ENCODE measurements at regions not wholly inside any gene's neighbourhood (a gene's known extent, or its start where the extent isn't known, plus 50 kb on each side); places are given as distances from the start of the nearest gene placed in this dataset.

DNA sequence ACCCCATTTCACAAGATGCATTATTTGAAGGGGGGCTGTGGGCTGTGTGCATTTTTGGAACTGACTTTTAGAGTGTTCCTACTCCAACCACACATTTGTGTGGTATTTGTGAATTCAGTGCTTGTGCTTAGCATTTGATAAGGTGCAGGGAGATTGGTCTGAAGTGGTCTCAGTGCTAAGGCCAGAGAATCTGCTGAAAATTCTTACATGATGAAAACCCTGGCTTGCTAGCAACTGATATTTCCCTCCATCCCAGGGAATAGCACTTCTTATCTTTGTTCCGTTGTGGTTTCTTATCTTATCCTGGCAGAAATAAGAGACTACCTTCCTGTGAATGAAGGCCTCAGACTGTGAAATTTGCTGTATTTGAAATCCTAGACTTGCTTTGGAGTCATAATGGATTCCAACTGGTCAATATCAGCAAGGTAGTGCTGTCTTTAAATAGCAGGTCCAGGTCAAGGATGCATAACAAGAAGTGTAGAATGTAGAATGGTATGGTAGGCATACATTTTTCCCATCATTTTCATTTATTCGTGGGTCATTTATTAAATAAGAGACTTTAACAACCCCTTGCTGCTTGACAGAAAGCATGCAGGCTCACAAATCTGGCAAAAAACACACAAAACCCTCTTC, 986.9 kb downstream of the REEP3 start:
- Histone ChIP-seq H3K27me3 (ENCODE audit: low read depth, low read length) (no peaks in the 10 kb centered on the region), H2AFZ (ENCODE audit: low read depth, low read length) (no peak overlapping the region), H3K4me2 (ENCODE audit: low read length) (no peak overlapping the region), H3K9ac (ENCODE audit: low read length) (no peak overlapping the region), H3K27ac (ENCODE audit: low read length) (no peak overlapping the region), H3K36me3 (replicated peaks; ENCODE audit: low read depth, low read length) (no peaks in the 10 kb centered on the region), H3K79me2 (ENCODE audit: low read length) (no peaks in the 10 kb centered on the region), H3K9me3 (ENCODE audit: insufficient read depth, low read length) (no peaks in the 10 kb centered on the region), H4K20me1 (ENCODE audit: insufficient read depth, low read length) (no peaks in the 10 kb centered on the region), H3K4me3 (ENCODE audit: low read length) (no peak overlapping the region), H3K4me1 (ENCODE audit: low read length) (no peaks in the 10 kb centered on the region)
- no peak for TF ChIP-seq EZH2phosphoT487 (IDR thresholded peaks at IDR 0.05; ENCODE audit: low read depth)
- TF ChIP-seq, protein P1, sequence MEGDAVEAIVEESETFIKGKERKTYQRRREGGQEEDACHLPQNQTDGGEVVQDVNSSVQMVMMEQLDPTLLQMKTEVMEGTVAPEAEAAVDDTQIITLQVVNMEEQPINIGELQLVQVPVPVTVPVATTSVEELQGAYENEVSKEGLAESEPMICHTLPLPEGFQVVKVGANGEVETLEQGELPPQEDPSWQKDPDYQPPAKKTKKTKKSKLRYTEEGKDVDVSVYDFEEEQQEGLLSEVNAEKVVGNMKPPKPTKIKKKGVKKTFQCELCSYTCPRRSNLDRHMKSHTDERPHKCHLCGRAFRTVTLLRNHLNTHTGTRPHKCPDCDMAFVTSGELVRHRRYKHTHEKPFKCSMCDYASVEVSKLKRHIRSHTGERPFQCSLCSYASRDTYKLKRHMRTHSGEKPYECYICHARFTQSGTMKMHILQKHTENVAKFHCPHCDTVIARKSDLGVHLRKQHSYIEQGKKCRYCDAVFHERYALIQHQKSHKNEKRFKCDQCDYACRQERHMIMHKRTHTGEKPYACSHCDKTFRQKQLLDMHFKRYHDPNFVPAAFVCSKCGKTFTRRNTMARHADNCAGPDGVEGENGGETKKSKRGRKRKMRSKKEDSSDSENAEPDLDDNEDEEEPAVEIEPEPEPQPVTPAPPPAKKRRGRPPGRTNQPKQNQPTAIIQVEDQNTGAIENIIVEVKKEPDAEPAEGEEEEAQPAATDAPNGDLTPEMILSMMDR (IDR thresholded peaks at IDR 0.05; ENCODE audit: low read depth, low read length) = no peak

DNA sequence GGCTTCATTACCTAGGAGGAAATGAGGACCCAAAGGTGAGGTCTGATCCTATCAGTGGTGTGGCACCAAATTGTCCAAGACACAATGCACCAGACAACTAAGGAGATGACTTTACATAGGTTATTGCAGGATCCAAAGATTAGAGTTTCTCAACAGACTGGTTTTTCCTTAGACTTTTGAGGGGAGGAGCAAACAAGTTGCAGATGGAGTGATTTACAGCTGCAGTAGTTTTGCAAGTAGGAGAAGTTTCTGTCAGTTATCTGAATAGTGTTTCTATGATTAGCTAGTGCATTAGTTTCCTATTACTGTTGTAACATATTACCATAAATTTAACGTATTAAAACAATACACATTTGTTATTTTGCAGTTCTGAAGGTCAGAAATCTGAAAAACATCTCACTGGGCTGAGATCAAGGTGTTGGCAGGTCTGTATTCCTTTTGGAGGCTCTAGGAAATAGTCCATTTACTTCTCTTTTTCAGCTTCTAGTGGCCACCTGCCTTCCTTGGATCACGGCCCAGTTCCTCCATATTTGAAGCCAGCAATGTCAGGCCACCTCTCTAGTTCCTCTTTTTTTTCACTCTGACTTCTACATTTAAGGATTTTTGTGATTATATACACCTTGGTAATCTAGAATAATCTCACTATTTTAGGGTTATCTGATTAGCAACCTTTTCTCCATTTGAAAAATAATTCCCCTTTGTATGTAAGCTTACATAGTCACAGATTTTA, 994.9 kb downstream of the REEP3 start:
- Histone ChIP-seq H4K20me1 (ENCODE audit: insufficient read depth, low read length) (no peaks in the 10 kb centered on the region), H2AFZ (ENCODE audit: low read depth, low read length) (no peak overlapping the region), H3K4me1 (ENCODE audit: low read length) (no peaks in the 10 kb centered on the region), H3K27ac (ENCODE audit: low read length) (no peak overlapping the region), H3K27me3 (ENCODE audit: low read depth, low read length) (no peaks in the 10 kb centered on the region), H3K4me3 (ENCODE audit: low read length) (no peak overlapping the region), H3K4me2 (ENCODE audit: low read length) (no peak overlapping the region), H3K9ac (ENCODE audit: low read length) (no peak overlapping the region), H3K9me3 (ENCODE audit: insufficient read depth, low read length) (no peaks in the 10 kb centered on the region), H3K36me3 (replicated peaks; ENCODE audit: low read depth, low read length) (no peaks in the 10 kb centered on the region), H3K79me2 (ENCODE audit: low read length) (no peaks in the 10 kb centered on the region)
- TF ChIP-seq, protein P1 (IDR thresholded peaks at IDR 0.05; ENCODE audit: low read depth, low read length) = no peak
- no peak for TF ChIP-seq EZH2phosphoT487 (IDR thresholded peaks at IDR 0.05; ENCODE audit: low read depth)

DNA sequence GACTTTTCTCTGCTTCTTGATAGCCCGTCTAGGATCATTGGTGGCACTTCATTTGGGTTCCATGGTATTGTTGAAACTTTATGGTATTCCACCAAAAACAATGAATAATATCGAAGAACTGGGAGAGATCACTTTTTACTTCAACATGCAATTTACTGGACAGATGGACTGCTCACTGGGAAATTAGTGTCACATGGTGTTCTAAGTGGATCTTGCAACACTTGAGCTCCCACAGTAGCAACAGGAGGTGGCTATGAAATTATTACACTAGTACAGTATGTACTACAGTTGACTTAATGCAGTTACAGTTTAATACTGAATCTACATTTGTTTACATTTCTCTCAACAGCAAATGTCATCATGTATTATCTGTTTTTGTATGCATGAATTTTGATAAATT, 997.3 kb downstream of the REEP3 start:
- Histone ChIP-seq H3K27ac (ENCODE audit: low read length) (no peak overlapping the region), H3K4me3 (ENCODE audit: low read length) (no peak overlapping the region), H2AFZ (ENCODE audit: low read depth, low read length) (no peak overlapping the region), H3K9ac (ENCODE audit: low read length) (no peak overlapping the region), H3K9me3 (ENCODE audit: insufficient read depth, low read length) (no peaks in the 10 kb centered on the region), H3K4me1 (ENCODE audit: low read length) (no peaks in the 10 kb centered on the region), H3K27me3 (ENCODE audit: low read depth, low read length) (no peaks in the 10 kb centered on the region), H3K4me2 (ENCODE audit: low read length) (no peak overlapping the region), H3K79me2 (ENCODE audit: low read length) (no peaks in the 10 kb centered on the region), H3K36me3 (replicated peaks; ENCODE audit: low read depth, low read length) (no peaks in the 10 kb centered on the region), H4K20me1 (ENCODE audit: insufficient read depth, low read length) (no peaks in the 10 kb centered on the region)
- TF ChIP-seq, protein P1 (IDR thresholded peaks at IDR 0.05; ENCODE audit: low read depth, low read length) = no peak
- no peak for TF ChIP-seq EZH2phosphoT487 (IDR thresholded peaks at IDR 0.05; ENCODE audit: low read depth)

GRCh38 chr10:64519427-64519826, 998.2 kb downstream of the REEP3 start:
- Histone ChIP-seq H3K4me3 (ENCODE audit: low read length) (no peak overlapping the region), H3K4me1 (ENCODE audit: low read length) (no peaks in the 10 kb centered on the region), H3K36me3 (replicated peaks; ENCODE audit: low read depth, low read length) (no peaks in the 10 kb centered on the region), H3K79me2 (ENCODE audit: low read length) (no peaks in the 10 kb centered on the region), H2AFZ (ENCODE audit: low read depth, low read length) (no peak overlapping the region), H3K9ac (ENCODE audit: low read length) (no peak overlapping the region), H3K9me3 (ENCODE audit: insufficient read depth, low read length) (no peaks in the 10 kb centered on the region), H3K4me2 (ENCODE audit: low read length) (no peak overlapping the region), H3K27me3 (ENCODE audit: low read depth, low read length) (no peaks in the 10 kb centered on the region), H4K20me1 (ENCODE audit: insufficient read depth, low read length) (no peaks in the 10 kb centered on the region), H3K27ac (ENCODE audit: low read length) (no peak overlapping the region)
- TF ChIP-seq, protein P1 (IDR thresholded peaks at IDR 0.05; ENCODE audit: low read depth, low read length) = no peak
- no peak for TF ChIP-seq EZH2phosphoT487 (IDR thresholded peaks at IDR 0.05; ENCODE audit: low read depth)
